PC-3 (cell line): ENCODE measurements at regions not wholly inside any gene's neighbourhood (a gene's known extent, or its start where the extent isn't known, plus 50 kb on each side); places are given as distances from the start of the nearest gene placed in this dataset.

Source experiments
- CTCF ChIP-seq: fragments of 300-600 bp; sonication (generic); conservative IDR thresholded peaks from 2 replicates; pipeline ENCODE4 v1.5.1; 2017; ENCODE audit warnings: antibody characterized with exemption, low read depth, mild to moderate bottlenecking, low read length
- EZH2phosphoT487 ChIP-seq: fragments of 300-600 bp; sonication (generic); IDR thresholded peaks from 2 replicates; pipeline ENCODE4 v1.6.1; 2018; ENCODE audit warnings: mild to moderate bottlenecking, antibody characterized with exemption, low read length, borderline replicate concordance

DNA sequence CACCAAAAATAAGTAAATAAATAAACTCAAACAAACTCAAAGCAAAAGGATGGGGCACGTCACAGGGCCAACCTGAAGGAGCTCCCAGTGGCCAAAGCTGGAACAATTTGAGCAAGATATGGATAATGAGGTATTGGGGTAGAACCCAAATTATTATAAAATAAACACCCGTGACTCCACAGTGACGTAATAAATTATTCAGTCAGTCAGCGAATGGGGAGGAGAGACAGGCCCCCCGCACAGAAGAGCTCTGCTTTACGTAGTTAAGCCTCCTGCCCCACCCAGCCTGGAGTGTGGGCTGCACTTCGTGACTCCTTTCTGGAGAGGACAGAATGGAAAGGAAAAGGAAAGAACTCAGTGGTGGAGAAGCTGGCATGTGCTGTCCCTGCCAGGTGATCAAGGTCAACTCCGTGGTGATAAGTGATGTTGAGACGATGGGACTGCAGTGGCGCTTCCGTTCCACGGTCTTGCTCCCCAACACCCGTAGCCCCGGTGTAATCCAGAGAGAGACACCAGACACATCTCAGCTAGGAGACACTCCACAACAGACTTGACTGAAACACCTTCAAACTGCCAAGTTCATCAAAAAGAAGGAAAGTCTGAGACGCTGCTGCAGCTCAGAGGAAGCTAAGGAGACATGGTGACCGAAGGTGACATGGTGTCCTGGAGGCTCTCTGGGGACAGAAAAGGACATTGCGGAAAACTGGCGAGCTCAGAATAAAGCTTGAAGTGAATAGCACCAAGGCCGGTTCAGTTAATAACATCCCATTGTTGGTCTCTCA lies 83.3 kb upstream of the COL5A1 start:
- TF ChIP-seq EZH2phosphoT487: no peak
- TF ChIP-seq CTCF: no peak
